Retinal pigment epithelial cell (primary cell): ENCODE measurements at regions not wholly inside any gene's neighbourhood (a gene's known extent, or its start where the extent isn't known, plus 50 kb on each side); places are given as distances from the start of the nearest gene placed in this dataset.

Experiments
- DNase-seq: peaks from one replicate; pipeline ENCODE4 v3.0.0-alpha.2; 2010; ENCODE audit warnings: low read depth
- H3K4me3 ChIP-seq: 2 replicates; pipeline ENCODE4 v1.5.1; 2011; ENCODE audit warnings: mild to moderate bottlenecking, low read length, control low read depth, moderate library complexity
- CTCF ChIP-seq: conservative IDR thresholded peaks from 2 replicates; pipeline ENCODE4 v1.5.1; 2011; ENCODE audit warnings: low read depth, low read length, control low read depth, inconsistent platforms

- no peak for TF ChIP-seq CTCF
- DNase-seq: no peak
Measured at GRCh38 chr17:13202835-13203234, 185.0 kb upstream of the ELAC2 start.

GRCh38 chr17:13200671-13201070, 182.8 kb upstream of the ELAC2 start:
- no peak overlapping the region for H3K4me3 ChIP-seq
- DNase-seq: no peak
- no peak for TF ChIP-seq CTCF

More at GRCh38 chr17:13202835-13203234, 185.0 kb upstream of the ELAC2 start:
- H3K4me3 ChIP-seq: no peak overlapping the region

- DNase-seq: no peak
- TF ChIP-seq CTCF: no peak
- H3K4me3 ChIP-seq: no peak overlapping the region
Measured at GRCh38 chr17:13199425-13199824, 181.6 kb upstream of the ELAC2 start.

- no peak for TF ChIP-seq CTCF
- no peak overlapping the region for H3K4me3 ChIP-seq
- DNase-seq: no peak
Measured at GRCh38 chr17:13197586-13197985, 179.8 kb upstream of the ELAC2 start.

GRCh38 chr17:13194887-13195286, 177.1 kb upstream of the ELAC2 start:
- no peak for TF ChIP-seq CTCF
- DNase-seq: no peak
- no peak overlapping the region for H3K4me3 ChIP-seq

- DNase-seq: no peak
- no peak for TF ChIP-seq CTCF
- H3K4me3 ChIP-seq: no peak overlapping the region
Measured at GRCh38 chr17:13182854-13183253, 165.0 kb upstream of the ELAC2 start.

- DNase-seq: no peak
- no peak overlapping the region for H3K4me3 ChIP-seq
- no peak for TF ChIP-seq CTCF
Measured at GRCh38 chr17:13182450-13182849, 164.6 kb upstream of the ELAC2 start.
